Islet of Langerhans (tissue), 1 donor: ENCODE measurements at regions not wholly inside any gene's neighbourhood (a gene's known extent, or its start where the extent isn't known, plus 50 kb on each side); places are given as distances from the start of the nearest gene placed in this dataset.

Experiments used
- FAIRE-seq: peaks from one replicate; lab custom pipeline; 2011; peaks lifted over from hg19 to GRCh38; lab: Jason Lieb, UNC

DNA sequence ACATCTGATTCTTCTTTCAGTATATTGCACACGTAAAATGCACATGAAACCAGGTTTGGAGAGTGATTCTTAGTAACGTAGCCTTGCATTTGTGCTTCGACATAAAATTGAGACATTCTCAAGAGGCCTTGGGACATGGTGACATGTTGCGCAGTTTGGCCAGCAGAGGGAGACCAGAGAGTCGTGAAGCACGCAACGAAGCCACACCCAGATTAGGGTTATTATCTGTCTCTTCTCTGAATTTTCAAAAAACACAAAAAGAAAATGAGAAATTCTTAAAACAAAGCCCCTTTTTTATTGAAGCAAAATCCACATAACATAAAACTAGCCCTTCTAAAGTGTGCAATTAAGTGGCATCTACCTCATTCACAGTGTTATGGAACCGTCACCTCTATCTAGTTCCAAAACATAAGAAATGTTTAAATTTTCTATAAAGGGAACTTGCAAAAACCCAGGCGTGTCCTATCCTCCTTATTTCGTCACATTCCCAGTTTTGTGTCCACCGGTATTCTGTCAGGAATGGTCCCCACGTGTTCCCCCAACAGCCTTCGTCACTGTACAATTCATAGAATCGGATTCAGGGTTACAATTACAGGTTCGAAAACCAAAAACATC is 108.8 kb upstream of the ATF7IP start:
- FAIRE-seq = peak; percentile 68

DNA sequence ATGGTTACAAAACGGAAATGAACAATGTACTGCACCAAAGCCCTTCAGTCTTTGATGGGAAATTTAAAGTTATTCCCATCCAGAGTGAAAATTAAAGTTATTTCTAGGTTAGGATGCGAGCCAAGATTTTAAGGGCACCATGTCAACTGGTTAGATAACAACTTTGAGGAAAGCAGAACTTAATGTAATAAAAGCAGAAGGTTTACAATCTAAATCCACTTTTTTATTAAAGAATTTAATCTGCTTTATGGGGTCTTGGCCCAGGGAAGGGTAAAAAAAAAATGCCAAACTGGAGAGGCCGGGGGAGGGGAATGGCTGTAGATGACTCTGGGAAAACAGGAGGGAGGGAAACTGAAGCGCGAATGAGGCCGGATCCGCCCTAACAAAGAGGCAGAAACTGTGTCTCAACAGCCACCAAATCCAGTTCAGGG is 108.2 kb upstream of the ATF7IP start:
- FAIRE-seq = no peak

DNA sequence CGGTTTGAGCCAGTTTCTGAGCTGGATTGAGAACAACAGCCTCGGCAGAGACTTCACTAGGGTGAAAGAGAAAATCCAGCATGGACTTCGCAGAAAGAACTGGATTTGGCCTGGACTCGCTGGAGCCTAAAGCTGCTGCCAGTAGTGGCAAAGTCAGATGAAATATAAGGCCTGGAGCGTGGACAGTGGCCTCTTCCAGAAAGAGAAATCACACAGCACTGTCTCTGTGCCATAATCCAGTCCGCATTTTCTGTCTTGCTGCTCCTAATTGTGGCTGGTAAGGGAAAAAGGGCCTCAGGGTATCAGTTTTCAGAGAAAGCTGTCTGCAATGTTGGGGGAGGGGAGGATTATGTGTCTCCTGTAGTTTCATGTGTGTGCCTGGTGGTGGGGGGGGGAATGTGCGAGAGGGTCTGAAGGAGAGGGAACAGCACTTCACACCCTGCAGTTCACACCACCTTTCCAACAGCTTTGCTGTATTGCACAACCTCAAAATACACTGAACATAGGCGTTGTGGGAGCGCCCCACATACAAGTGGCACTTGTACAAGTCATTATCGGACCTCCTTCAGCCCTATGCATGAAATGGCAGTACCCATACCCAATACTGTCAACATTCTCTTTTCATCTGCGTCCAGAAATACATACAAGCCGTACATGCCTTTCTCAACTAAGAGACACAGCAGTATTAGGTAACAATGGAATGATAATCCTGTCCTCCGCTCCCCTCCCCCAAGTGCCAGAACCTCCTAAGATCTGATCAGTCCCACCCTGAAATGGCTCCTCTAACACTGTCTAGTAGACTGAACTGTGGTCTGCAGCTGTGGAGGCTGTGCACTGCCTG is 107.5 kb upstream of the ATF7IP start:
- FAIRE-seq = peak; percentile 58

DNA sequence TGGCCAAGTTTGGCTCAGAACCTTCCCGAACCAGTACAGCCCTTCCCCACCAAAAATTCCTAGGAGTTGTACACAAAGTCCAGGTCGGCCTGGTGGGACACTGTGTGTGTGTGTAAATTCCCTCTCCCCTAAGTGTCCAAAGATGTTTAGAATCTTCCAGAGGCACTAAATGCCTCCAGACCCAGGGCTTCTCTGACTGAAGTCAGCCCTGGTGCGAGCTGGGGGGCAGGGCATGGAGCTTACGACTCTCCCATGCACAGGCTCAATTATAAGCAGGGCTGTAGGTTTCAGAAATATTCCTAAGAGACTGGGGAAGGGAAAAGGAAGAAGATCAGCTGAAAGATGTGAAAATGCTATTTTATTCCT is 106.9 kb upstream of the ATF7IP start:
- FAIRE-seq = no peak

DNA sequence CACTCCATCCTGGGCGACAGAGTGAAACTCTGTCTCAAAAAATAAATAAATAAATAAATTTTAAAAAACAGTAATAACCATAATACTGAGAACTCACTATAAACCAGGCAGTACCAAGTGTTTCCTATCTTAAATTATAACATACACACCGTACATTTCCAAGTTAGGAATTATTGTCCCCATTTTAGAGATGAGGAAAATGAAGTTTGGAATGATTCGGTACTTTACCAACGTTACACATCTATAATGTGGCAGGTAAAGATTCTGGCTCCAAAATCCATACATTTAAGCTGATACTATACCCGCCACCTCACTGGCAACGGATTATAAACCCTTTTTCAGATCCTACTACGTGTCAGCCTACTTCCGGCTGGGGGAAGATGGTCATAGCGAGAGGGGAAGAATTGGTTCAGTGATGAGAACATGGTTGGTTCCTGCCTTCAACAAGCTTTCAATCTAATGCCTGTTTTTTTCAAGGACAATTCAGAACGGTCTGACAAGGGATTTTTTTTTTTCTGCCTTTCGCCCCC is 105.9 kb upstream of the ATF7IP start:
- FAIRE-seq = no peak

DNA sequence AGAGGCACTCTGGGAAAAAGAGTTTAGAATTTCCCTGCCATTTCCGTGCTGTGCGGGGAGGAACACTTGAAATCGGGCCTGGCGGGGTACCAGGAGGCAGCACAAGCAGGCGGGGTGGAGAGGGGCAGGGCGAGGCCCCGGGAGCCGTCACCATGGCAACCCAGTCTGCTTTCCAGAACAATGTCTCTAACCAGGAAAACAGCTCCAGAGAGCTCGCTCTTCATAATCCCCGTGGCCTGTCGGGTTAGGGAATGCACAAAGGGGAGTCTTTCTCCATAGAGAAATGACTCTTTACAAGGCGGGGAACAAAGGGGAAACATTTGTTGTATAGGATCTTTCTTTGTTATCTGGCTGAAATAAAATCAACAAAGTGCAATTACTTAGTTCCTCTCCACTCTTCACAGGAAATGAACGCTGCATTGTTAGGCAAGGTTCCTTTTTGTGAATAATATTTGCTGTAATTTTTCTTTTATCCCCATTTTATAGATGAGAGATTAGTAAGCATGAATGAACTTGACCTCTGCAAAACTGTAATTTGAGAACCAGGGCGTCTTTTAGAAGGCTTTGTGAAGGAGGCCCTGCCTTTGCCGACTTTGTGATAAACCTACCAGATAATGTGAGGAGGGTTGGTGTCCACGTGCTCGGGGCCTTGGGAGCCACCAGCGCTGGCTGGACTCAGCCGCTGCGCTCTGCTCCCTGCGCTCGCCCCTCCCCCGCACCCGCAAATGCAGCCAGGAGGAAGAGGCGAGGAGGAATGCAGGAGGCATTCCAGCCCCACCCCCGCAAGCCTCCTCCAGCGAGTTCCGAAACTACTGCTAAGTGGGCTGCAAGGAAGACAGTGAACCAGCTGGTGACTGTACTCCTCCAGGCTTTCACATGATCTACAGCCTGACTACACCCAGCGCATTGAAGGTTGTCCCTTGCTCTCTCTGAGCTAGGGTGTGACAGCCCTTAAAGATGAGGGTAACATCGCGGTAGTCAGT is 105.2 kb upstream of the ATF7IP start:
- FAIRE-seq = no peak

DNA sequence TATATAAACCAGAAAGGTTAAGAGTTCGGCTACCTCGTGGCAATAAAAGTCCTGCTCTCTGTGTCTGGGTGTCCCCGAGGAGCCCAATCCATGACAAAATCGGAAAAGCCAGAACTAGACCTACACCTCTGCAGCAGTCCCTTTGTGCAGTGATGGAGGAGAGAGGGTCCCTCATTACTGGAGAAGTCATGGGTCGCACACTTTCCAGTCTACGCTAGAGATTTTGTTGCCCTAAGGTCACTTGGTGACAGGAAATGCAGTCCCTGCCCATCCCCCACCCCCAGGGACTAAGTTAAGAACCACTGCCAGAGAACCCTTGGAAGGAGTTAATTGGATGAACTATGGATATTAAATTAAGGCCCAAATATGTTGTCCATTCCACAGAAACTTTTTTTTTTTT is 104.4 kb upstream of the ATF7IP start:
- no peak for FAIRE-seq

DNA sequence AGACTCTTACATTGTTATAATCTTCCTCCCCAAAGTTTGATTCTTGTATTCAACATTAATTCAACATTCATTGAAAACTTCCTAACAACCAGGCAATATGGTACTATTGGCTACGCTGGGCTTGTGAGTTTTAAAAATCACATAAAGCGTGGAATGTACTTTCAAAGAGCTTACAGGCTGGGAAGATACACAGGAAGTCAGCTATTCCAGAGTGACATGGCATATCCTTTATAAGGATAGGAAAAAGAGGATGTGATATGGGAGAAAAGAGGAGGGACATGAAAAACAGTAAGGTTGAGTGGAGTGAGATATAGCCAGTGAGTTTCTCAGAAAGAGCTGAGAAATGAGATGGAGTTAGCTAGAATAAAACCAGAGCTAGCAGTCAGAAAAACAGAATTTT is 103.6 kb upstream of the ATF7IP start:
- no peak for FAIRE-seq

DNA sequence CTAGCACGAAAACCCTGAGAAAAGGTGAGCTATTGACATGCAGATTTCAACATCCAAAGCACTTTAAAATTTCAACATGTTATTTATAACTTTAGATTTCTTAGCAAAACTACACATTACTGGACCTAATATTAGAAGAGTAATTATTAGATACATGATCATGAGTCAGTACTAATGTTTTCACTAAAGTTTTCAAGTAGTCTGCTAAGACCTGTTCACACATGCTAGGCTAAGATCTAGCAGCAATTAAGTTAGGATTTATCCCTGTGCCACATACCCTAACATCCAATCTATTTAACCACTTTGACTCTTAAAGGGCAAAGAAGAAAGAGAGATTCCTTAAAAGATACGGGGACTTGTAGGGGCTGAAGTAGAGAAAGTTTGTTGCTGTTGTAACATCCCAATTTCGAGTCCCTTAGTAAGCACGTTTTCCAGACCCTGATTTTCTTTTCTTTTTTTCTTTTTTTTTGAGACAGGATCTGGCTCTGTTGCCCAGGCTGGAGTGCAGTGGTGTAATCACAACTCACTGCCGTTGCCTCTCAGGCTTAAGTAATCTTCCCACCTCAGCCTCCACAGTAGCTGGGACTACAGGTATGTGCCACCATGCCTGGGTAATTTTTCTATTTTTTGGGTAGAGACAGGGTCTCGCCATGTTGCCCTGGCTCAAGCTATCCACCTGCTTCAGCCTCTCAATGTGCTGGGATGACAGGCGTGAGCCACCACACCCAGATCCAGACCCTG is 102.5 kb upstream of the ATF7IP start:
- no peak for FAIRE-seq

DNA sequence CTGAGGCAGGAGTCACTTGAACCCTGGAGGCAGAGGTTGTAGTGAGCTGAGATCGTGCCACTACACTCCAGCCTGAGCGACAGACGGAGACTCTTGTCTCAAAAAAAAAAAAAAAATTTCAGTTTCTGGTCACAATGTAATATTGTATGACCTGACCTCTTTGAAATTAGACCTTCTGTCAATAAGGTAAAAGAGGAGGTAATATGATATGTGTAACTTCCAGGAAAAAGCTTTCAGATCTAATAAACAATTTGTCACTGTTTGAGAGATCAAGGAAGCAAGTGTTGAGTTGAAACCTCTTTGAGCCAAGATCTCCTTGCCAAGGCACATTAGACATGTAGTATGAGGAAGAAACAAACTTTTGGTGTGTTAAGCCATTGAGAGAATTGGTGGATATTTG is 101.7 kb upstream of the ATF7IP start:
- FAIRE-seq = no peak

DNA sequence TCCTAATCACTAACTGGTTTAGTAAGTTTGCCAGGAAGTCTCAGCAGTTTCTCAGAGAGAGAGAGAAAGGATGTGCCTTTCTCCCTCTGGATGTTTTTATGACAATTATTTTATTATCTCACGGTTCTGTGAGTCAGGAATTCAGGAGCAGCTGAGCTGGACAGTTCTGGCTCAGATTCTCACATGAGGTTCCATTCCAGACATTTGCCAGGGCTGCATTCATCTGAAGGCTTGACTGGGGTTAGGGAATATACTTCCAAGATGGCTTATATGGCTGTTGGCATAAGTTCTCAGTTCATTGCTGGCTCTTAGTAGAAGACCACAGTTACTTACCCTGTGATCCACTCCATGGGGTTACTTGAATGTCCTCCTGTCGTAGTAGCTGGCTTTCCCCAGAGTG is 101.2 kb upstream of the ATF7IP start:
- FAIRE-seq = no peak

DNA sequence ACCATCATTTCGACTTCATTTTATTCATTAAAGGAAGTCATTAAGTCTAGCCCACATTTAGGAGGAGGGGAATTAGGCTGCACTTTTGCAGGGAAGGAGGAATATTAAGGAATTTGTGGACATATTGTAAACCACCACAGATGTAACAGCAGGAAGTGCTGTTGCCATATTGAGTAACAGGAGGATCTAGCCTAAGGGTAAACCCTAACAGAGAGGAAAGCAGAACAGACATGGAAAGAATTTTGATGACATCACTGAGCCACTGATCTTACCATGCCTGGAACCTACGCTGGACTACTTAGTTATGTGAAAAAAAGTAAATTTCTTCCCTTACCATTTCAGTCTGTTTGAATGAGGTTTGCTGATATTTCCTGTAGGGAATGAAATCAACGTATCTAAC is 100.7 kb upstream of the ATF7IP start:
- no peak for FAIRE-seq

DNA sequence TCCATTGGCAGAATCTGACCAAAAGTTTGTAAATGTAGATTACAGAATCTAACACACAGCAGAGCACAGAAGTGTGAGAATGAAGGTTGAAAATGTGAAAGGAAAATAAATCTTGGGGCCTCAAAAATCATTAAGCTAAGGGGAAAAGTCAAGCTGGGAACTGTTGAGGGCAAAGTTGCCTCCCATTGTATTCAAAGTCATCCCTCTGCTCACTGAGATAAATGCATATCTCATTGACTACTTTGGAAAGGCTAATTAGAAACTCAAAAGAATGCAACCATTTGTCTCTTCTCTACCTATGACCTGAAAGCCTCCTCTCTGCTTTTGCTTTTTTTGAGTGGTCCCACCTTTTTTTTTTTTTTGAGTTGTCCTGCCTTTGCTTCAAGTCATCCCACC is 97.4 kb upstream of the ATF7IP start:
- FAIRE-seq = no peak

DNA sequence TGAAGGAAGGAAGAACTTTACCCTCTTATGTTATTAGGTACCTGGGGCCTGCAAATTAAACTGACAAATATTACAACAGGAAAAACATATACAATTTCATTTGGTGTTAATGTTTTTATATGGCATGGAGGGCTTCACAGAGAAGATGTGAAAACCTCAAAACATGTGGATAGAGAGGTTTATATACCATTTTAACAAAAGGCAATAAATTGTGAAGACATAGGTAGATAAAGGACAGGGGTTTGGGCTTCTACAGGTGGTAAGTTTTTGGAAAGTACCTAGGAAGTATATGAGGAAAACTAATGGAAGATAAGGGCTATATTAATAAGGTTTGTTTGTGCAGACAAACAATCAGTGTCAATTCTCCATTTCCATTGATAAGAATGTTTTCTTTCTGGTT is 95.1 kb upstream of the ATF7IP start:
- no peak for FAIRE-seq

DNA sequence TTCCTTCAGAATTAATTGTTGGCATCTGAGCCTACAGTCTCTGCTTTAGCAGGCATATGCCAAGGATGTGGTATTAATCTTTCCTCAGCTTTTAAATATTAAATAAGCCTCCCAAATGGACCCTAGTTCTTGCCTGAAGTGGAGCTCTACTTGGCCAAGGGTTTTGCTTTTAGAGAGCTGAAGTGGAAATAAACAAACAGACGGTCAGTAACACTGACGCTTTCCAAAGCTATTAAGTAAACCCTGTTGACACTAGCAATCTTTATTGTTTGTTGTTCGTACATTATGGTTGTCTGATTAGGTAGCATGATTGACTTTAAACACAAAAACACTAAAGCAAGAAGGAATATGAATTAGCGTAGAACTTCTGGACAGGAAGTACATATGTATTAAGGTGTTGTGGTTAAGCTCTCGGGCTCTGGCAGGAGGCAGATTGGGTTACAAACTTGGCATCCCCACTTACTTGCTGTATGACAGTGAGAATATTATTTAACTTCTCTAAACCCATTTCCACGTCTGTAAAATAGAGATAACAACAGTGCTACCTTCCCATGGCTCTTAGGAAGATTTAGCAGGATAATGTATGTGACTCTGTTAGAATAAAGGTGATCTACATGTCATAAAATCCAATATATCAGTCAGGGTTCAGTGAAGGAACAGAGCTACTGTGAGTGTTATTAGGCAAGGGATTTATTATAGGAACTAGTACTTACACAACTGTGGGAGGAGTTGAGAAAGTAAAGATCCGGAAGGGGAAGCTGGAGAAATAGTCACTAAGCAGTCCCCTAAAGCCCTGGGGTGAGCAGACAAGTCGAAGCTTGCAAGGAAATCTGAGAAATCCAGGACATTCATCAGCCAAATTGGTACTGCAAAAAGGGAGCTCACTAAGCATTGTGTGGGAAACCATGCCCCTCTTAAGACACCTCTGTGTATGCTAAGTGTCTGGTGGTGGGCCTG is 92.2 kb upstream of the ATF7IP start:
- peak; percentile 64 for FAIRE-seq

DNA sequence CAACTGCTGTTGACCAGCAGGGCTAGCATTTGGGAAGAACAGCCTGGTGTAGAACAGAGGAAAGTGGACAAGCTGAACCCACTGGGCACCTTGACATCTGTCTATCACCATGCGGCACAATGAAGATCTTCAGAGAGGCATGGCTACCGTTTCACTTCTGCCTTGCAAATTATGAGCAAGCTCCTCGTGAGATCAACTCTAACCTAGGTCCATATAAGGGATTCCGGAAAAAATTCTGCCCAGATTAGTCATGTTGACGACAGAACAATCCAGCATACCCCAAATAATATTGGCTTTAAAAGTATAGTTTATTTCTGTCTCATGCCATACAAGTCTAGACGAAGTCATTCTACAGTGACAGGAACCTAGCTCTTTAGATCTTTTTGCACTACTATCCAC is 91.6 kb upstream of the ATF7IP start:
- no peak for FAIRE-seq

DNA sequence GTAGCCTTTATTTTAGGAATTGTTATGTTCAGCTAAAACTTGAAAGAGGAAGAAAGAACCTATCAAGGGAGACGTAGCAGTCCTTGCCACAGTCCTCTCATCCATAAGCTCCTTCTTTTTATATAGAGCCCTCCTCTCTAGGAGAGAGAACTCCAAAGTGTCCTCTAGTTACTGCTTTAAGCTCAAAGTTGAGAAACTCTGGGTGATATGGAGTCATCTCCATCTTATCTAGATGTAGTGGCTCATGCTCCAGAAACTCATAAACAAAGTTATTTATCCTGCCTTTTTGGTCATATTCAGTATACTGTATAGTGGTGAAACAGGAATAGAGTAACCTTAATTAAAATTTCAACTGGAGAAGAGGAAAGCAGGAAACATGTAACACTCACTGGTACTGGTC is 90.4 kb upstream of the ATF7IP start:
- FAIRE-seq = no peak

DNA sequence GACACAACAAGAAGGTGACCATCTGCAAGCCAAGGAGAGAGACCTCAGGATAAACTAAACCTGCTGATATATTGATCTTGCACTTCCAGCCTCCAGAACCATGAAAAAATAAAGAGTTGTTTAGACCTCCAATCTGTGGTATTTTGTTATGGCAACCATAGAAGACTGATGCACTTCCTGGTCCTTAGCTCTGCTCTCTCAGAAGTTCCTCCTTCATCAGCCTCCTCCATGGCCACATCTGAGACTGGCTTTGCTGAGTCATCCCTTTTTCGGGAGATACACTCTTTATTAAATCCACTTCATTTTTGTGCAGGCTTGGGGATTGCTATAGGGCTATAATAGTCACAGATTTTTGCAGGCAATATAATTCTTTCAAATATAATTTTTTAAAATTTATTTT is 89.6 kb upstream of the ATF7IP start:
- FAIRE-seq = no peak

DNA sequence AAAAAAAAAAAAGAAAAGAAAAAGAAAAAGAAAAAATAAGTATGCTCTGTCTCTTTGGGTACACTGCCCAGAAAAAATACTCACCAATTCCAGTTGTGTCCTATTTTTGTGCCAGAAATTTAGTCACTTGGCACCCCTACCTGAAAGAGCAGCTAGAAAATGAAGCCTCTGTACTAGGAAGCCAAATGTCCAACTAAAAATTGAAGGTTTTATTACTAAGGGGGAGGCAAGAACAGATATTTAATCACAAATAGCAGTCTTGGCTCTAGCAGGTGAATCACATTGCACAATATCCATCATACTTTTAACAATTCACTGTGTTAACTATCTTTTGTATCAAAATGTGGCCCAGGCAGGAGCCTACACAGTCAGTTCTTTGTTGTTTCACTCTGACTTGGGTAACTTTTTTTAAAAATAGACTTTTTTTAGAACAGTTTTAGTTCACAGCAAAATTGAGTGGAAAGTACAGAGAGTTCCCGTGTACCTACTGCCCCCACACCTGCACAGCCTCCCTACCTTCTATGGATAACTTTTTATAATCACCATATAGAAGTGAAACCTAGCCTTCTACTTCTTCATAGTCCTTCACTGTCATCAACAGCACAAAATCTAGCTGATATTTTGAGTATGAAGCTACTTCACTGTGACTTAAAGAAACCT is 87.1 kb upstream of the ATF7IP start:
- FAIRE-seq = no peak

DNA sequence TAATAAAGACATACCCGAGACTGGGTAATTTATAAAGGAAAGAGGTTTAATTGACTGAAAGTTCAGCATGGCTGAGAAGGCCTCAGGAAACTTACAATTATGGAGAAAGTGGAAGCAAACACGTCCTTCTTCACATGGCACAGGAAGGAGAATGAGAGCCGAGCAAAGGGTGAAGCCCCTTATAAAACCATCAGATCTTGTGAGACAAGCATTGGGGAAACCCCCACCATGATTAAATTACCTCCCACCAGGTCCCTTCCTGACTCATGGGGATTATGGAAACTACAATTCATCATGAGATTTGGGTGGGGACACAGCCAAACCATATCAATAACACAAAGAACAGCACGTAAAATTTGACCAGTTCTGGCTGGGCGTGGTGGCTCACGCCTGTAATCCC is 85.6 kb upstream of the ATF7IP start:
- FAIRE-seq = no peak
